CD14-positive monocyte (primary cell): ENCODE measurements at regions not wholly inside any gene's neighbourhood (a gene's known extent, or its start where the extent isn't known, plus 50 kb on each side); places are given as distances from the start of the nearest gene placed in this dataset.

Source experiments
- DNase-seq, 3 donors: peaks; one replicate each; pipeline ENCODE4 v3.0.0-alpha.2; 2011 to 2022
- H2AFZ ChIP-seq: 2 replicates; pipeline ENCODE4 v1.6.0; 2012; ENCODE audit warnings: mild to moderate bottlenecking, low read depth, low read length, inconsistent platforms; ENCODE audit not compliant: insufficient read depth, poor library complexity, severe bottlenecking
- H3K27ac ChIP-seq, 2 donors: 1 replicate in 1 of 2; 2 replicates in 1 of 2; pipeline ENCODE4 v1.5.1; 2012 to 2013; ENCODE audit warnings: low read length in 2 of 2, control low read depth in 1 of 2, inconsistent platforms in 1 of 2, low read depth in 1 of 2, mild to moderate bottlenecking in 1 of 2
- H3K27me3 ChIP-seq, 2 donors: one replicate each; pipeline versions ENCODE4 v1.6.0 to v1.6.1; 2011 to 2013; ENCODE audit warnings: low read length in 2 of 2; ENCODE audit not compliant: control insufficient read depth in 2 of 2, insufficient read depth in 2 of 2
- H3K36me3 ChIP-seq, 2 donors: replicated peaks in 1 of 2; 1 replicate in 1 of 2; 2 replicates in 1 of 2; pipeline versions ENCODE4 v1.5.1 to v1.6.1; 2012 to 2013; ENCODE audit warnings: low read length in 2 of 2, control low read depth in 1 of 2, inconsistent platforms in 1 of 2, mild to moderate bottlenecking in 1 of 2; ENCODE audit not compliant: insufficient read depth in 2 of 2, control insufficient read depth in 1 of 2
- H3K4me1 ChIP-seq, 2 donors: 1 replicate in 1 of 2; 2 replicates in 1 of 2; pipeline versions ENCODE4 v1.5.1 to v1.6.1; 2012 to 2013; ENCODE audit warnings: low read length in 2 of 2, control low read depth in 1 of 2, inconsistent platforms in 1 of 2, mild to moderate bottlenecking in 1 of 2, moderate library complexity in 1 of 2; ENCODE audit not compliant: insufficient read depth in 2 of 2, control insufficient read depth in 1 of 2
- H3K4me2 ChIP-seq: replicated peaks from 2 replicates; pipeline ENCODE3; 2012; ENCODE audit warnings: low read length, moderate library complexity, mild to moderate bottlenecking; ENCODE audit not compliant: poor library complexity, severe bottlenecking; ENCODE audit errors: extremely low read depth
- H3K4me3 ChIP-seq, 3 experiments: fragments of 200-600 bp in 1 of 3; sonication (generic) in 1 of 3; replicated peaks in 1 of 3; 1 replicate in 2 of 3; 2 replicates in 1 of 3; pipeline ENCODE4 v1.5.1; 2011 to 2013; ENCODE audit warnings: low read length in 3 of 3, mild to moderate bottlenecking in 3 of 3, control low read depth in 2 of 3, low read depth in 2 of 3, inconsistent platforms in 1 of 3, moderate library complexity in 1 of 3
- H3K79me2 ChIP-seq: 2 replicates; pipeline ENCODE4 v1.6.0; 2012; ENCODE audit warnings: mild to moderate bottlenecking, control low read depth, inconsistent platforms, low read length, moderate library complexity; ENCODE audit not compliant: insufficient read depth
- H3K9ac ChIP-seq: 2 replicates; pipeline ENCODE4 v1.6.0; 2017; ENCODE audit warnings: low read length, mild to moderate bottlenecking; ENCODE audit not compliant: insufficient read depth, poor library complexity, severe bottlenecking
- H3K9me3 ChIP-seq, 2 donors: replicated peaks in 1 of 2; 1 replicate in 1 of 2; 2 replicates in 1 of 2; pipeline versions ENCODE4 v1.5.1 to v1.6.1; 2012 to 2013; ENCODE audit warnings: low read length in 2 of 2, control low read depth in 1 of 2; ENCODE audit not compliant: control insufficient read depth in 1 of 2, insufficient read depth in 1 of 2
- H4K20me1 ChIP-seq: 2 replicates; pipeline ENCODE4 v1.6.0; 2012; ENCODE audit warnings: mild to moderate bottlenecking, low read length, control low read depth, moderate library complexity; ENCODE audit not compliant: insufficient read depth
- H3K27ac Mint-ChIP-seq, 7 donors: one replicate each; pipeline ENCODE4 v1.8.0; 2020; ENCODE audit warnings: mild to moderate bottlenecking in 7 of 7, mixed read lengths in 7 of 7, moderate library complexity in 6 of 7, inconsistent platforms in 2 of 7
- H3K27me3 Mint-ChIP-seq, 3 donors: one replicate each; pipeline ENCODE4 v1.8.0; 2021 to 2022; ENCODE audit warnings: low read depth in 3 of 3, mild to moderate bottlenecking in 3 of 3, mixed read lengths in 3 of 3, moderate library complexity in 3 of 3, inconsistent platforms in 1 of 3
- H3K36me3 Mint-ChIP-seq, 2 donors: one replicate each; pipeline ENCODE4 v1.8.0; 2020; ENCODE audit warnings: mixed read lengths in 2 of 2, inconsistent platforms in 1 of 2, mild to moderate bottlenecking in 1 of 2
- H3K4me1 Mint-ChIP-seq: one replicate; pipeline ENCODE4 v1.8.0; 2020; ENCODE audit warnings: mild to moderate bottlenecking, mixed read lengths
- H3K4me3 Mint-ChIP-seq, 2 donors: one replicate each; pipeline ENCODE4 v1.8.0; 2020; ENCODE audit warnings: mild to moderate bottlenecking in 2 of 2, mixed read lengths in 2 of 2, moderate library complexity in 1 of 2
- H3K9me3 Mint-ChIP-seq, 7 donors: one replicate each; pipeline ENCODE4 v1.8.0; 2020 to 2022; ENCODE audit warnings: mixed read lengths in 7 of 7, mild to moderate bottlenecking in 6 of 7, moderate library complexity in 6 of 7, inconsistent platforms in 2 of 7
- intact Hi-C, 2 donors: fragments of 100-400 bp; cut with micrococcal nuclease; formaldehyde crosslinking; loops; one replicate each; pipeline versions ENCODE4 v1.15.0 to v1.15.1; 2023
- TF ChIP-seq, protein P1 (sequence below): fragments of 200-600 bp; IDR thresholded peaks from one replicate; pipeline ENCODE4 v1.8.0; 2022; ENCODE audit warnings: antibody characterized with exemption, mild to moderate bottlenecking

DNA sequence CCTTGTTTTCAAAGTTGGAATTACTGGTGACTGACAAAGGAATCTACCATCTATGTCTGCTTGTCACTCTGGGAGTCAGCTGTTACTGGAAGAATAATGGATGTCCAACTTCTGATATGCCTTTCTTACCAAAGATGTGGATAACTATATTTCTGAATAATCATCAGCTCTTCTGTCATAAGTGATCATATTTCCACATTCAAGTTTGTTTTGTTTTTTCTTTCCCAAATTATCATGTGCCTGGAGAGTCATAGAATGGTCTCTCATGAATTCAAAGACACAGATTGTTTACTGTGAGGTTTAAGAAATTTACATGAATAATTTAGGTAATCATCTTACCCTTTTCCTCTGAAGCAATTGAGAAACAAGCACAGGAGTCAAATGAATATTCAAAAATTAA is 986.7 kb upstream of the CDH2 start:
- Histone ChIP-seq H3K4me3 (no peak overlapping the region), H3K4me1 (no peaks in the 10 kb centered on the region), H4K20me1 (no peaks in the 10 kb centered on the region), H3K79me2 (no peaks in the 10 kb centered on the region), H3K9me3 (no peaks in the 10 kb centered on the region), H3K27me3 (no peaks in the 10 kb centered on the region), H3K4me2 (no peak overlapping the region), H3K36me3 (no peaks in the 10 kb centered on the region), H3K27ac (no peak overlapping the region), H2AFZ (no peak overlapping the region), H3K9ac (no peak overlapping the region)
- no peaks in the 10 kb centered on the region for H3K4me1 Mint-ChIP-seq
- DNase-seq, result no peak
- intact Hi-C loops, result no loop called here
- no peak overlapping the region for H3K4me3 Mint-ChIP-seq
- no peak overlapping the region for H3K27ac Mint-ChIP-seq
- H3K9me3 Mint-ChIP-seq, result peaks cover 0 to 4% (median 0%) of the 10 kb centered on the region in 7 donors
- H3K27me3 Mint-ChIP-seq, result no peaks in the 10 kb centered on the region
- no peaks in the 10 kb centered on the region for H3K36me3 Mint-ChIP-seq
- TF ChIP-seq, protein P1, sequence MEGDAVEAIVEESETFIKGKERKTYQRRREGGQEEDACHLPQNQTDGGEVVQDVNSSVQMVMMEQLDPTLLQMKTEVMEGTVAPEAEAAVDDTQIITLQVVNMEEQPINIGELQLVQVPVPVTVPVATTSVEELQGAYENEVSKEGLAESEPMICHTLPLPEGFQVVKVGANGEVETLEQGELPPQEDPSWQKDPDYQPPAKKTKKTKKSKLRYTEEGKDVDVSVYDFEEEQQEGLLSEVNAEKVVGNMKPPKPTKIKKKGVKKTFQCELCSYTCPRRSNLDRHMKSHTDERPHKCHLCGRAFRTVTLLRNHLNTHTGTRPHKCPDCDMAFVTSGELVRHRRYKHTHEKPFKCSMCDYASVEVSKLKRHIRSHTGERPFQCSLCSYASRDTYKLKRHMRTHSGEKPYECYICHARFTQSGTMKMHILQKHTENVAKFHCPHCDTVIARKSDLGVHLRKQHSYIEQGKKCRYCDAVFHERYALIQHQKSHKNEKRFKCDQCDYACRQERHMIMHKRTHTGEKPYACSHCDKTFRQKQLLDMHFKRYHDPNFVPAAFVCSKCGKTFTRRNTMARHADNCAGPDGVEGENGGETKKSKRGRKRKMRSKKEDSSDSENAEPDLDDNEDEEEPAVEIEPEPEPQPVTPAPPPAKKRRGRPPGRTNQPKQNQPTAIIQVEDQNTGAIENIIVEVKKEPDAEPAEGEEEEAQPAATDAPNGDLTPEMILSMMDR, result no peak

DNA sequence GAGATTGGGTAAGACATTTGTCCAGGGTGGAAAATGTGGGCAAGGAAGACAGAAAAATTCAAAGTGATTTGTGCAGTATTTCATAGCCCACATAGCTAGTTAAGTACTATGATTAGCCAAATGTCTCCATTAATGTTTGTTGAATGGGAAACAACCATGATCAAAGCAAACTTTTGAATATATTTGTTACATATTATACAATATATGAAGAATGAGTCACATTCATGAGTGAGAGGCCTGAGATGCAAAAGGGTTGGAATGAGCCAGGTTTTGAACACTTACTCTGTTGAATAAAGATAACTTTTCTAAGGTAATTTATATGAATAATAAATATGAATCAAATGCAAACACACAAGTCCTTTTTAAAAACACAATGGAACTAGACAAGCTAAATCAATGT is 984.5 kb upstream of the CDH2 start:
- H3K4me1 Mint-ChIP-seq, result no peaks in the 10 kb centered on the region
- TF ChIP-seq, protein P1, result no peak
- H3K9me3 ChIP-seq, result no peaks in the 10 kb centered on the region
- no peak overlapping the region for H3K9ac ChIP-seq
- H3K79me2 ChIP-seq, result no peaks in the 10 kb centered on the region
- no peak overlapping the region for H3K4me2 ChIP-seq
- H3K27ac Mint-ChIP-seq, result no peak overlapping the region
- no peak for DNase-seq
- H3K27ac ChIP-seq, result no peak overlapping the region
- no peak overlapping the region for H3K4me3 ChIP-seq
- H3K4me3 Mint-ChIP-seq, result no peak overlapping the region
- H3K36me3 Mint-ChIP-seq, result no peaks in the 10 kb centered on the region
- no peak overlapping the region for H2AFZ ChIP-seq
- no peaks in the 10 kb centered on the region for H3K27me3 Mint-ChIP-seq
- no peaks in the 10 kb centered on the region for H3K36me3 ChIP-seq
- no peaks in the 10 kb centered on the region for H3K9me3 Mint-ChIP-seq
- H3K4me1 ChIP-seq, result no peaks in the 10 kb centered on the region
- intact Hi-C loops, result no loop called here
- no peaks in the 10 kb centered on the region for H4K20me1 ChIP-seq
- no peaks in the 10 kb centered on the region for H3K27me3 ChIP-seq
